Hematopoietic multipotent progenitor cell treated with erythropoietin and hydrocortisone succinate and interleukin-3 and kit ligand, for 4 days (in vitro differentiated cells): ENCODE measurements at regions not wholly inside any gene's neighbourhood (a gene's known extent, or its start where the extent isn't known, plus 50 kb on each side); places are given as distances from the start of the nearest gene placed in this dataset.

Experiments
- DNase-seq: peaks from one replicate; pipeline ENCODE4 v3.0.0-alpha.2; 2015

GRCh38 chr5:57863661-57864060 is 381.1 kb upstream of the ACTBL2 start:
- no peak for DNase-seq

GRCh38 chr5:57862942-57863341 is 380.3 kb upstream of the ACTBL2 start:
- no peak for DNase-seq

- no peak for DNase-seq
These were observed 379.9 kb upstream of the ACTBL2 start for GRCh38 chr5:57862471-57862911.

- DNase-seq, result no peak
These were observed 377.0 kb upstream of the ACTBL2 start for GRCh38 chr5:57859626-57860025.

GRCh38 chr5:57858905-57859304 is 376.3 kb upstream of the ACTBL2 start:
- no peak for DNase-seq

- DNase-seq, result no peak
These were observed 375.1 kb upstream of the ACTBL2 start for GRCh38 chr5:57857696-57858095.

- no peak for DNase-seq
These were observed 373.2 kb upstream of the ACTBL2 start for GRCh38 chr5:57855831-57856230.

GRCh38 chr5:57853929-57854697 is 371.5 kb upstream of the ACTBL2 start:
- no peak for DNase-seq

- no peak for DNase-seq
These were observed 367.5 kb upstream of the ACTBL2 start for GRCh38 chr5:57850109-57850508.

GRCh38 chr5:57845025-57845424 is 362.4 kb upstream of the ACTBL2 start:
- DNase-seq, result no peak

GRCh38 chr5:57844410-57844809 is 361.8 kb upstream of the ACTBL2 start:
- DNase-seq, result no peak

GRCh38 chr5:57843059-57843367 is 360.4 kb upstream of the ACTBL2 start:
- no peak for DNase-seq

GRCh38 chr5:57842364-57843058 is 359.9 kb upstream of the ACTBL2 start:
- no peak for DNase-seq

GRCh38 chr5:57841676-57842363 is 359.2 kb upstream of the ACTBL2 start:
- DNase-seq, result no peak

GRCh38 chr5:57839437-57840079 is 356.9 kb upstream of the ACTBL2 start:
- DNase-seq, result no peak

- DNase-seq, result no peak
These were observed 356.4 kb upstream of the ACTBL2 start for GRCh38 chr5:57839025-57839424.

- no peak for DNase-seq
These were observed 354.3 kb upstream of the ACTBL2 start for GRCh38 chr5:57836921-57837320.

GRCh38 chr5:57836331-57836730 is 353.7 kb upstream of the ACTBL2 start:
- no peak for DNase-seq

GRCh38 chr5:57834829-57835608 is 352.4 kb upstream of the ACTBL2 start:
- DNase-seq, result no peak

- DNase-seq, result no peak
These were observed 350.9 kb upstream of the ACTBL2 start for GRCh38 chr5:57833489-57833888.

- DNase-seq, result no peak
These were observed 350.3 kb upstream of the ACTBL2 start for GRCh38 chr5:57832875-57833274.

GRCh38 chr5:57831932-57832331 is 349.3 kb upstream of the ACTBL2 start:
- DNase-seq, result no peak

GRCh38 chr5:57831090-57831489 is 348.5 kb upstream of the ACTBL2 start:
- DNase-seq, result no peak
